Epithelial cell of prostate (primary cell): ENCODE measurements at regions not wholly inside any gene's neighbourhood (a gene's known extent, or its start where the extent isn't known, plus 50 kb on each side); places are given as distances from the start of the nearest gene placed in this dataset.

Source experiments
- DNase-seq: peaks from one replicate; pipeline ENCODE4 v3.0.0-alpha.2; 2011; ENCODE audit warnings: low read depth, low spot score
- H3K27ac ChIP-seq: fragments of 450-650 bp; 2 replicates; pipeline ENCODE4 v1.5.1; 2017; ENCODE audit warnings: mild to moderate bottlenecking

GRCh38 chr5:98638701-98639100, 134.8 kb upstream of the RGMB start:
- no peak for DNase-seq
- no peak overlapping the region for H3K27ac ChIP-seq

GRCh38 chr5:98639274-98639673, 134.2 kb upstream of the RGMB start:
- H3K27ac ChIP-seq, result no peak overlapping the region
- no peak for DNase-seq

GRCh38 chr5:98641671-98642070, 131.8 kb upstream of the RGMB start:
- DNase-seq, result no peak
- no peak overlapping the region for H3K27ac ChIP-seq

- H3K27ac ChIP-seq, result no peak overlapping the region
- no peak for DNase-seq
Measured at GRCh38 chr5:98643569-98643968, 129.9 kb upstream of the RGMB start.

- H3K27ac ChIP-seq, result no peak overlapping the region
- no peak for DNase-seq
Measured at GRCh38 chr5:98651715-98652114, 121.7 kb upstream of the RGMB start.

- DNase-seq, result no peak
- no peak overlapping the region for H3K27ac ChIP-seq
Measured at GRCh38 chr5:98656125-98656795, 117.2 kb upstream of the RGMB start.

- no peak for DNase-seq
- no peak overlapping the region for H3K27ac ChIP-seq
Measured at GRCh38 chr5:98656796-98657195, 116.7 kb upstream of the RGMB start.

- no peak for DNase-seq
- no peak overlapping the region for H3K27ac ChIP-seq
Measured at GRCh38 chr5:98657559-98657958, 115.9 kb upstream of the RGMB start.

- H3K27ac ChIP-seq, result no peak overlapping the region
- no peak for DNase-seq
Measured at GRCh38 chr5:98663521-98663920, 109.9 kb upstream of the RGMB start.

GRCh38 chr5:98664736-98665135, 108.7 kb upstream of the RGMB start:
- no peak for DNase-seq
- H3K27ac ChIP-seq, result no peak overlapping the region

- no peak overlapping the region for H3K27ac ChIP-seq
- DNase-seq, result no peak
Measured at GRCh38 chr5:98679963-98680362, 93.5 kb upstream of the RGMB start.

GRCh38 chr5:98690002-98690401, 83.5 kb upstream of the RGMB start:
- no peak for DNase-seq
- H3K27ac ChIP-seq, result no peak overlapping the region

GRCh38 chr5:98694902-98695301, 78.6 kb upstream of the RGMB start:
- no peak for DNase-seq
- no peak overlapping the region for H3K27ac ChIP-seq

GRCh38 chr5:98698359-98698758, 75.1 kb upstream of the RGMB start:
- DNase-seq, result peak; percentile 49
- no peak overlapping the region for H3K27ac ChIP-seq

GRCh38 chr5:98700730-98701129, 72.7 kb upstream of the RGMB start:
- no peak overlapping the region for H3K27ac ChIP-seq
- no peak for DNase-seq

- DNase-seq, result no peak
- no peak overlapping the region for H3K27ac ChIP-seq
Measured at GRCh38 chr5:98705841-98706240, 67.6 kb upstream of the RGMB start.

- no peak overlapping the region for H3K27ac ChIP-seq
- no peak for DNase-seq
Measured at GRCh38 chr5:98709681-98710080, 63.8 kb upstream of the RGMB start.

- H3K27ac ChIP-seq, result no peak overlapping the region
- no peak for DNase-seq
Measured at GRCh38 chr5:98713027-98713426, 60.4 kb upstream of the RGMB start.

GRCh38 chr5:98713856-98714255, 59.6 kb upstream of the RGMB start:
- DNase-seq, result no peak
- no peak overlapping the region for H3K27ac ChIP-seq

GRCh38 chr5:98714710-98715288, 58.7 kb upstream of the RGMB start:
- DNase-seq, result no peak

GRCh38 chr5:98721231-98721928, 52.1 kb upstream of the RGMB start:
- DNase-seq, result no peak
- no peak overlapping the region for H3K27ac ChIP-seq

More at GRCh38 chr5:98714710-98715288, 58.7 kb upstream of the RGMB start:
- no peak overlapping the region for H3K27ac ChIP-seq

- no peak for DNase-seq
- no peak overlapping the region for H3K27ac ChIP-seq
Measured at GRCh38 chr5:98722188-98722587, 51.3 kb upstream of the RGMB start.
